GM18505 (cell line): ENCODE measurements at regions not wholly inside any gene's neighbourhood (a gene's known extent, or its start where the extent isn't known, plus 50 kb on each side); places are given as distances from the start of the nearest gene placed in this dataset.
"Not testable (repeated sequence)": the region's sequence is repeated elsewhere in the genome, so short reads cannot be mapped to it uniquely, and the experiment has no call there.

Experiments
- ATAC-seq: cut with Tn5 transposase; IDR thresholded peaks from one replicate; pipeline ENCODE4 v1.9.1; 2021; ENCODE audit not compliant: unreplicated experiment
- POLR2A ChIP-seq: IDR thresholded peaks from 4 replicates; pipeline ENCODE4 v1.6.1; 2011; ENCODE audit warnings: borderline replicate concordance; ENCODE audit not compliant: insufficient read depth, insufficient read length; ENCODE audit errors: extremely low read depth

GRCh38 chr7:94190599-94191061 lies 186.5 kb upstream of the BET1 start:
- no peak for TF ChIP-seq POLR2A
- ATAC-seq, result no peak

DNA sequence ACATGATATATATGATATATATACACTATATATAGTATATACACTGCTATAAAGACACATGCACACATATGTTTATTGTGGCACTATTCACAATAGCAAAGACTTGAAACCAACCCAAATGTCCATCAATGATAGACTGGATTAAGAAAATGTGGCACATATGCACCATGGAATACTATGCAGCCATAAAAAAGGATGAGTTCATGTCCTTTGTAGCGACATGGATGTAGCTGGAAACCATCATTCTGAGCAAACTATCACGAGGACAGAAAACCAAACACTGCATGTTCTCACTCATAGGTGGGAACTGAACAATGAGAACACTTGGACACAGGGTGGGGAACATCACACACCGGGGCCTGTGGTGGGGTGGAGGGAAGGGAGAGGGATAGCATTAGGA lies 190.3 kb upstream of the BET1 start:
- ATAC-seq, result not testable (repeated sequence)

- ATAC-seq, result no peak
- TF ChIP-seq POLR2A, result no peak
These were observed 191.0 kb upstream of the BET1 start for GRCh38 chr7:94195201-94195600.

DNA sequence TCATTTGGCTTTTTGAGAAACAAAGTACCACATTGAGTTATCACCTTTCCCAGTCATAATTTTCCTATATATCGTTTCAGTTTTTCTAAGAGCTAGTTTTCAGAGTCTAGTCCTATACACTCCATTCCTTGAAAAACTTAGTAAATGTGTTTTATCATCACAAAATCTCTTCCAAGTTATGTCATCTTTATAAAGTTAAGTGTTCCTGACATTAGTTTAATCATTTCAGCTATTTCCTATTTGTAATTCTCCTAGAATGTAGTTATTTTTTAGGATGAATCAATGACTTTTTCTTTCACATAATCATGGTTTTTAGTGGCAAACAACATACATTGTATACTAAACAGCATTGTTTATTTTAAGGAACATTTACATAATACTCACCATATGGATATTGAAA lies 191.7 kb upstream of the BET1 start:
- no peak for TF ChIP-seq POLR2A
- no peak for ATAC-seq

DNA sequence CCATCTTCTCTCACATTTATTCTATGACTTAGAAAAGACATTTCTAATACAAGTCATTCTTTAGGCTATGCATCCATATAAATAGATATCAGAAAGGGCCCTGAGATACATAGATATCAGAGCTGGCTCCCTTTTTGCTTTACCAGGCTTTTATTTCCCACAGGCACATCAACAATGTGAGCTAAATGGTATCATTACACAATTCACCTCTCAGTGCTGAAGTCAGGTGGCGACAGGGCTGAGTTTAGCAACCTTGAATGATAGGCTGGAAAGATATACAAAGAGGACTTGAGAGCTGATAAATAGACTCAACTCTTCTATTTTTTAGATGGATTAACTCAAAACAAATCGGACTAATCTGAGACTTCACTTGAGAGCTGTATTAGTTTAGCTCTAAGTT lies 189.2 kb upstream of the COL1A2 start:
- no peak for TF ChIP-seq POLR2A
- ATAC-seq, result no peak

DNA sequence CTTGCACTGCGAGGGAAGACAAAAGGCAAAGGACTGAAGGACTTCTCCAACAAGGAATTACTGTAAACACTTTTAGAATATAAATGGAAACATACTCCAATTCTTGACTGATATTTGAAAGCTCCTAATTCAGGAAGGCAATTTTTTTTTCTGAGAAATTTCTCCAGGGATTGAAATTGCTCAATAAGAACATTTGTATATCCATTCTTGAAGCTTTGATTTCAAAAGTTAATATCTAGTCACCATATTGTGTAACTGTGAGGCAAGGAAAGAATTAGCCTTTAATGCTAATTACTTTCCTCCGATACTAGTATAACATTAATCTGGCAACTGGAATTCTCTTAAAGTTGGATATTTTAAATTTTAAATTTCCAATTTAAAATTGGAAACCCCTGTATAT lies 188.4 kb upstream of the COL1A2 start:
- ATAC-seq, result no peak
- no peak for TF ChIP-seq POLR2A

DNA sequence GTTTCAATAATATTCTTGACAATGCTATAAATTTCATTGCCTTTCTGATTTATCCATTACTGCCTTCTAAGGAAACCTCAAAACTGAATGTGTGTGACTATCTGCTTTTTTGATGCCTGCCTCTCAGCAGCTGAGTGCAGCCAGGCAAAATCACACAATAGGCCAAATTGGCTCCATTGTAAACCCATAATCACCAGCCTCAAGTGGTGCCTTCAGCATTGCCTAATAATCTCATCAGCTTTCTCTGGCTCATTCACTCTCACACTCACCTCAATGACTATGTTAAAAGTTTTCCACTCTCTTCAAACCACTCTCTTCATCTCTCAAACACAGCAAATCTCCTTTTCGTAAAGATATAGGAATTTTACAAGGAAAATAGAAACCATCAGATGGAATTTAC lies 182.5 kb upstream of the COL1A2 start:
- ATAC-seq, result no peak
- TF ChIP-seq POLR2A, result no peak

DNA sequence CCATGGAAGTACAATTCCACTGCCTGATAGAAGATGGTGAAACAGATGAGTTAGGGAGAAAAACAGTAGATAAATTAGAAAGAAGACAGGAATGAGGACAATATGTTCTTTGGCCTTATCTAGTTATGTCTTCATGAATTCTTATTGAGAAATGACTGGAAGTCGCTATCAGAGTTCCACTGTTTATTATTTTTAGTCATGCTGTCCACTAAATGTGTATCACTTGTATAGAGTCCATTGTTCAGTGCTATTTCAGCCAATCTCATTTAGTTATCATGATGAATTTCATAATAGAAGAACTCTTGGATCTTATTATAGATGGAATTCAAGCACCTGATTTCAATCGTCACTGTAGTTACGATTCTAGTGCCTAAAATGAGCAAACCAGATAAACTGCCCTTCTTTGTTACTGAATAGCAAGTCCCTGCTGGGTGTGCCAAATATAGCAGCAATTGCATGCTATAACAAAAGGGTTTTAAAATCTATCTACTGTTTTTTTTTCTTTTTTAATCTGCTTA lies 177.7 kb upstream of the COL1A2 start:
- ATAC-seq, result no peak
- no peak for TF ChIP-seq POLR2A

DNA sequence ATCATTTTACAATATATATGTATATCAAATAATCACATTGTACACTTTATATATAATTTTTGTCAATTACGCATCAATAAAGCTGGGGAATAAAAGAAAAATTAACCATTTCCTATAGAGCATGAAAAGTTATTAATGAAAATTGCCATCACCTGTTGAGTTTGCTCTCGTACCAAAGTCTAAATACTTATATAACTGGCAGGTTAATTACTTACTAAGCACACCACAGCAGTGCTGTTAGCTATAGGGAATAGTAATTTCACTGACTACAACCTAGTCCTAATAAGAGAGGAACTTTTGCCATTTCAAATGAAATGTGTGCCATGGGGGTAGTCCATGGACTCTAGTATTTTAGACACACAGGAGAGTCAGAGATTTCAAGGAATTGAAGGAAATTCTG lies 176.9 kb upstream of the COL1A2 start:
- TF ChIP-seq POLR2A, result no peak
- ATAC-seq, result no peak

GRCh38 chr7:94222516-94222915 lies 172.2 kb upstream of the COL1A2 start:
- ATAC-seq, result no peak
- no peak for TF ChIP-seq POLR2A

DNA sequence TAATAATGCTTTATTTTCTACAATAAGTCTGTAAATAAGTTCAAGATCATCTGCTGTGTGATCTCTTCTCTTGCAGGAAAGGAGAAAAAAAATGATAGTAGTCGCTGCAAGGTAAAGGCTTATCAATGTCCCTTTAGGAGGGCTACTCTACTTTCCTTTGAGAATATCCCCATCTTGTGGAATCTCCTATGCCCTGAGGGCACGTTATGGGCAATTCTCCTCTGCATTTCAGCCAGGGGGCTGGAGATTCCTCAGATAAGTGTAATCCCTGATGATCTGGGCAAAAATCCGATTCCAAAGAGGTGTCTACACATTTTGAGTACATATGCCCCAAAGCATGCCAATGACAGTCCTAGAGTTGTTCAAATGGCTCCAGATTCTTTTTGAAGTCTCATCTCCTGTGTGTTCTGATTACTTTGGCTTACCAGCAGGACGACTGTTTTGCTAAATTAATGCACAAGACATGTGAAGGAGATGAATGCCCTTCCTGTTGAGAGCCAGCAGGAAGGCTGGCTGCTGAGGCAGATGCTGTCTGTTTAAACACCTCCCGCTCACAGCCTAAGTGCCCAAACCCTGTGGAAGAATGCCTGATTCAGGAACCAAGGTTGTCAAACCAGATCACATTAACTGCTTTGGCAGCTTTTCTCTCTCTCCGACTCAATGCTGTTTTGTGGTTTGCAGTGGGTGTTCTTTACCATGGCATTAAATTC lies 171.2 kb upstream of the COL1A2 start:
- no peak for TF ChIP-seq POLR2A
- ATAC-seq, result no peak

DNA sequence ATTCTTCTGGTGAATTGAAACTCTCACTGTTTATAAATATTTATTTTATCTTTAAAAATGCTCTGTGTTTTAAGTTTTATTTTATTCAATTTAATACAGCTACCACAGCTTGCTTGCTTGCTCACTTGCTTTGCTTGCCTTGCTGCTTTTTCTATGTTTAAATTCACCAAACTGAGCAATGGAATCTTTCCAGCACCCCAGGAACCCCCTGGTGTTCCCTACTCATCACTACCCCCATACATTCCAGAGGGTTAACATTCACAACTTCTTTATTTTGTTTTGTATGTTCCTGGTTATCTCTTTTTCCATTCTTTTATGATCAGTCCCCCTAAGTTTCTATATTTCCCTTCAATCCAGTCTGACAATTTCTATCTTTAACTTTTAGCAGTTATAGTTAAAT lies 166.5 kb upstream of the COL1A2 start:
- ATAC-seq, result no peak
- no peak for TF ChIP-seq POLR2A

DNA sequence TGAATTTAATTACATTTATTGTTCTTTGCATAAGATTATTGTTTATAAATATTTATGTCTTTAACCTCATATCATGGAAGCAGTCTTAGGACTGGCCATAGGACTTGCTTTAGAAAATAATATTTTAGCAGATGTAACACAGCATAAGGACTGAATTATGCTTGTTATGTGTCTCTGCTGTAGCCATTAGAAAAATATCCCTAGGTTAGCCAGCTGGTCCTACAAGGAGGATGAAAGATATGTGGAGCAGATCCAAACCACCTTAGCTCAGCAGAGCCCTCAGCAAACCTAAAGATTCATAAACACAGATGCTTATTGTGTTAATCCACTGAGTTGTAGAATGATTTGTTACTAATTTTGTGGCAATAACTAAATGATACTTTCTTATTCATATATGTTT lies 166.0 kb upstream of the COL1A2 start:
- ATAC-seq, result no peak
- no peak for TF ChIP-seq POLR2A

DNA sequence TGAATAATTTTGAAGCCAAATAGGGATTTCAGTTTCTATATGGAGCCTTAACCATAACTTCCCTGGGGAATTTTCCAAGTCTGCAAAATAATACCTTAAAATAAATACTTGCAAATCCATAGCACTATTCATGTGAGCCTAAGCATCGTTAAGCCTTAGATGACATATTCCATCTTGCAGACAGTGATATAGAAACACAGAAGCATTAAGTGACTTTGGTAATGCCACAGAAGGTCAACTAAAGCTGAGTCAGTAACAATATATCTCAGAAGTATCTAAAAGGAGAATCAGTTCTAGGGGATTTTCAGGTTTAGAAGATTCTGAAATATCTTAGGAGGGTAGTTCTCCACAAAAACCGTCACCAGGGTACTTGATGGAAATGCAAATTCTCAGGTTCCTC lies 163.4 kb upstream of the COL1A2 start:
- no peak for ATAC-seq

DNA sequence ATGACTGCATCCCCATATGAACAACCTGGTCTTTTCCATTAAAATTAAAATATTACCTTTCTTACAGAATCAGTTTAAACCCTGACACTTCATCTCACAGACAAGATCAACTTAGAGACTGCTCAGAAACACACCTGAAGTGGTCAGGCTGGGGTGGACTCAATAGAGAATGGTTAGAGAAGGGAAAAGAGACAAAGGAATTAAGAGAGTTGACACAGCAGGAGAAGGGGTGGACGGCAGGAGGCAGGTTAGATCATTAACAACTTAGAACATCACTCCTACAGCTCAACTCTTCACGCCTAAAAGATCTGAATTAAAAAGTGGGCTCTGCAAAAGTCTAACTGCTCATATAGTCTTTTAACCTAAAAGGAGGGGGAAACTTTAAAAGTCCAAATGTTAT lies 157.7 kb upstream of the COL1A2 start:
- TF ChIP-seq POLR2A, result no peak
- no peak for ATAC-seq

More for the DNA sequence above, 163.4 kb upstream of the COL1A2 start:
- TF ChIP-seq POLR2A, result no peak
